HEK293 (cell line): ENCODE measurements at regions not wholly inside any gene's neighbourhood (a gene's known extent, or its start where the extent isn't known, plus 50 kb on each side); places are given as distances from the start of the nearest gene placed in this dataset.
A peak's percentile ranks its signal among the peaks of the same experiment; 100 is the strongest.

ENCODE experiments used
- CTCF ChIA-PET: fragments of 350-600 bp; formaldehyde crosslinking; extraction: SDS; loops from one replicate; lab custom pipeline; 2021; ENCODE audit warnings: antibody characterized with exemption; lab: Yijun Ruan, JAX
- POLR2A ChIA-PET: fragments of 300-600 bp; formaldehyde crosslinking; extraction: SDS; loops from one replicate; lab custom pipeline; 2020; ENCODE audit warnings: antibody characterized with exemption, inconsistent platforms; lab: Yijun Ruan, JAX
- H3K27ac ChIP-seq: fragments of 200-500 bp; sonication (Bioruptor generic); 2 replicates; pipeline ENCODE4 v1.5.1; 2014; ENCODE audit warnings: low read depth, low read length, control low read depth, inconsistent platforms; ENCODE audit errors: extremely low read depth
- H3K36me3 ChIP-seq, 2 experiments: fragments of 200-500 bp in 1 of 2; sonication (Bioruptor generic) in 1 of 2; 1 replicate in 1 of 2; 2 replicates in 1 of 2; pipeline ENCODE4 v1.5.1; 2014 to 2017; ENCODE audit warnings: inconsistent platforms in 2 of 2, low read length in 2 of 2; ENCODE audit not compliant: control insufficient read depth in 2 of 2, insufficient read depth in 1 of 2
- H3K4me1 ChIP-seq: fragments of 200-500 bp; sonication (Bioruptor generic); 2 replicates; pipeline ENCODE4 v1.5.1; 2014; ENCODE audit warnings: mild to moderate bottlenecking, low read length, inconsistent platforms; ENCODE audit not compliant: control insufficient read depth, insufficient read depth
- H3K4me3 ChIP-seq: 2 replicates; pipeline ENCODE4 v1.5.1; 2011; ENCODE audit warnings: low read depth, mild to moderate bottlenecking, control low read depth, low read length, moderate library complexity
- H3K9me3 ChIP-seq: fragments of 200-500 bp; sonication (Bioruptor generic); 2 replicates; pipeline ENCODE4 v1.5.1; 2014; ENCODE audit warnings: low read depth, low read length, inconsistent platforms; ENCODE audit not compliant: control insufficient read depth, insufficient read depth
- BCL11A ChIP-seq: fragments of 450-650 bp; formaldehyde crosslinking; IDR thresholded peaks from 2 replicates; pipeline ENCODE4 v1.5.1; 2016; ENCODE audit warnings: low read depth, missing biosample characterization, missing genetic modification characterization
- SALL2 ChIP-seq: fragments of 450-650 bp; formaldehyde crosslinking; IDR thresholded peaks from 2 replicates; pipeline ENCODE4 v1.5.0; 2017; ENCODE audit warnings: missing biosample characterization, mild to moderate bottlenecking, missing genetic modification characterization, borderline replicate concordance
- YY1 ChIP-seq: fragments of 450-650 bp; formaldehyde crosslinking; IDR thresholded peaks from 2 replicates; pipeline ENCODE4 v1.5.1; 2018; ENCODE audit warnings: missing biosample characterization, missing genetic modification characterization
- ZBTB17 ChIP-seq: fragments of 450-650 bp; formaldehyde crosslinking; IDR thresholded peaks from 2 replicates; pipeline ENCODE4 v1.5.1; 2016; ENCODE audit warnings: missing biosample characterization, missing genetic modification characterization
- ZBTB21 ChIP-seq: fragments of 450-650 bp; formaldehyde crosslinking; IDR thresholded peaks from 2 replicates; pipeline ENCODE4 v1.5.1; 2017; ENCODE audit warnings: missing biosample characterization, missing genetic modification characterization
- ZBTB7A ChIP-seq: fragments of 450-650 bp; formaldehyde crosslinking; IDR thresholded peaks from 2 replicates; pipeline ENCODE4 v1.5.1; 2016; ENCODE audit warnings: low read depth, missing biosample characterization, missing genetic modification characterization
- ZNF132 ChIP-seq: fragments of 450-650 bp; formaldehyde crosslinking; IDR thresholded peaks from 2 replicates; pipeline ENCODE4 v1.5.1; 2017; ENCODE audit warnings: missing biosample characterization, missing genetic modification characterization, borderline replicate concordance
- ZNF169 ChIP-seq: fragments of 450-650 bp; formaldehyde crosslinking; IDR thresholded peaks from 2 replicates; pipeline ENCODE4 v1.5.1; 2016; ENCODE audit warnings: missing biosample characterization, missing genetic modification characterization
- ZNF174 ChIP-seq: fragments of 450-650 bp; formaldehyde crosslinking; IDR thresholded peaks from 2 replicates; pipeline ENCODE4 v1.5.0; 2017; ENCODE audit warnings: missing biosample characterization, mild to moderate bottlenecking, missing genetic modification characterization
- ZNF266 ChIP-seq: fragments of 450-650 bp; formaldehyde crosslinking; IDR thresholded peaks from 2 replicates; pipeline ENCODE4 v1.5.1; 2016; ENCODE audit warnings: missing biosample characterization, missing genetic modification characterization, low read depth
- ZNF514 ChIP-seq: fragments of 450-650 bp; formaldehyde crosslinking; IDR thresholded peaks from 2 replicates; pipeline ENCODE4 v1.5.1; 2016; ENCODE audit warnings: missing biosample characterization, missing genetic modification characterization
- ZNF561 ChIP-seq: fragments of 450-650 bp; IDR thresholded peaks from 2 replicates; pipeline ENCODE4 v1.5.1; 2018; ENCODE audit warnings: missing biosample characterization, missing genetic modification characterization, borderline replicate concordance
- ZNF610 ChIP-seq: fragments of 450-650 bp; formaldehyde crosslinking; IDR thresholded peaks from 2 replicates; pipeline ENCODE4 v1.5.1; 2016; ENCODE audit warnings: missing biosample characterization, missing genetic modification characterization, borderline replicate concordance
- ZNF624 ChIP-seq: fragments of 450-650 bp; formaldehyde crosslinking; IDR thresholded peaks from 2 replicates; pipeline ENCODE4 v1.5.1; 2017; ENCODE audit warnings: missing biosample characterization, missing genetic modification characterization
- ZNF654 ChIP-seq: fragments of 450-650 bp; formaldehyde crosslinking; IDR thresholded peaks from 2 replicates; pipeline ENCODE4 v1.5.1; 2016; ENCODE audit warnings: low read depth, missing biosample characterization, missing genetic modification characterization
- ZNF658 ChIP-seq: fragments of 450-650 bp; formaldehyde crosslinking; IDR thresholded peaks from 2 replicates; pipeline ENCODE4; 2016; ENCODE audit warnings: missing biosample characterization, missing genetic modification characterization
- ZNF664 ChIP-seq: fragments of 450-650 bp; formaldehyde crosslinking; IDR thresholded peaks from 2 replicates; pipeline ENCODE4 v1.5.1; 2016; ENCODE audit warnings: missing biosample characterization, missing genetic modification characterization
- ZNF677 ChIP-seq: fragments of 450-650 bp; IDR thresholded peaks from 2 replicates; pipeline ENCODE4 v1.5.0; 2018; ENCODE audit warnings: missing biosample characterization, mild to moderate bottlenecking, missing genetic modification characterization, moderate library complexity
- ZNF830 ChIP-seq: fragments of 450-650 bp; IDR thresholded peaks from 2 replicates; pipeline ENCODE4 v1.5.0; 2018; ENCODE audit warnings: missing biosample characterization, missing genetic modification characterization, low read depth, mild to moderate bottlenecking, moderate library complexity
- ZNF837 ChIP-seq: fragments of 450-650 bp; formaldehyde crosslinking; IDR thresholded peaks from 2 replicates; pipeline ENCODE4 v1.5.1; 2016; ENCODE audit warnings: missing biosample characterization, missing genetic modification characterization
- ZSCAN23 ChIP-seq: fragments of 450-650 bp; formaldehyde crosslinking; IDR thresholded peaks from 2 replicates; pipeline ENCODE4 v1.5.1; 2016; ENCODE audit warnings: missing biosample characterization, missing genetic modification characterization
- TF ChIP-seq, protein P1 (sequence below): fragments of 450-650 bp; formaldehyde crosslinking; IDR thresholded peaks from 2 replicates; pipeline ENCODE4 v1.5.1; 2017; ENCODE audit warnings: missing biosample characterization, missing genetic modification characterization

GRCh38 chr5:160970605-160971191 is 118.7 kb upstream of the ATP10B start:
- TF ChIP-seq ZNF169 (tag by site-specific recombination) (no peak), ZBTB7A (tag by site-specific recombination) (no peak), ZNF132 (no peak), ZNF658 (no peak), ZNF654 (tag by site-specific recombination) (peak; percentile 28; the same call in 1 of the 2 replicates)
- TF ChIP-seq, protein P1, sequence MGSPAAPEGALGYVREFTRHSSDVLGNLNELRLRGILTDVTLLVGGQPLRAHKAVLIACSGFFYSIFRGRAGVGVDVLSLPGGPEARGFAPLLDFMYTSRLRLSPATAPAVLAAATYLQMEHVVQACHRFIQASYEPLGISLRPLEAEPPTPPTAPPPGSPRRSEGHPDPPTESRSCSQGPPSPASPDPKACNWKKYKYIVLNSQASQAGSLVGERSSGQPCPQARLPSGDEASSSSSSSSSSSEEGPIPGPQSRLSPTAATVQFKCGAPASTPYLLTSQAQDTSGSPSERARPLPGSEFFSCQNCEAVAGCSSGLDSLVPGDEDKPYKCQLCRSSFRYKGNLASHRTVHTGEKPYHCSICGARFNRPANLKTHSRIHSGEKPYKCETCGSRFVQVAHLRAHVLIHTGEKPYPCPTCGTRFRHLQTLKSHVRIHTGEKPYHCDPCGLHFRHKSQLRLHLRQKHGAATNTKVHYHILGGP: no peak
- POLR2A ChIA-PET: no interaction called here
- CTCF ChIA-PET: interaction anchor here (0.6 kb wide), 1 partner anchor 228 kb away, joined by 5 read pairs; no protein-coding TSS in a partner anchor
- no peaks in the 10 kb centered on the region for H3K4me1 ChIP-seq
- H3K9me3 ChIP-seq: no peaks in the 10 kb centered on the region
- no peak overlapping the region for H3K27ac ChIP-seq
- H3K36me3 ChIP-seq: no peaks in the 10 kb centered on the region
- H3K4me3 ChIP-seq: no peak overlapping the region

DNA sequence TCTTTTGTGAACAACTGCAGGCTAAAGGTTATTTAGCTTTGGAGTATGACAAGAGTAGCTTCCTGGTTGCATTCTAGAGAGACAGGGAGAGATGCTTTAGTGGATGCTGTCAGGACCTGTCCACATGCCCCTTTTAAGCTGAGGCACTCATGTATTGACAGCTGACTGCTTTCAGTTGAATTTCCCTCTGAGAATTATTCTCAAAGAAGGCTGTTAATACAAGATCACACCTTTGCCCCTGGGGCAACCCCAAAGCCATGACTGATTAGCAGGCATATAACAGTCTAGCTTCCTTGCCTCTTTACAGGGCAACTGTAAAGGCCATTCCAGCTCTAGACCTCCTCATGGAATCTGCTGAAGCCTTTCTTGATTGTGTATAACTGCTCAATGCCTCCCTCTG is 117.6 kb upstream of the ATP10B start:
- POLR2A ChIA-PET: no interaction called here
- Histone ChIP-seq H3K4me3 (no peak overlapping the region), H3K27ac (no peak overlapping the region)
- TF ChIP-seq ZBTB17 (tag by site-specific recombination) (no peak), ZNF174 (tag by site-specific recombination) (no peak), ZNF266 (tag by site-specific recombination) (no peak), ZNF677 (tag by site-specific recombination) (no peak), ZNF561 (tag by site-specific recombination) (no peak), YY1 (tag by site-specific recombination) (no peak), ZNF664 (tag by site-specific recombination) (no peak), ZNF624 (tag by site-specific recombination) (no peak), ZNF830 (tag by site-specific recombination) (no peak), ZNF514 (tag by site-specific recombination) (no peak), SALL2 (tag by site-specific recombination) (no peak), ZNF837 (tag by site-specific recombination) (no peak)
- TF ChIP-seq, all 188 proteins: peak for 0
- H3K4me1 ChIP-seq: no peaks in the 10 kb centered on the region
- H3K9me3 ChIP-seq: no peaks in the 10 kb centered on the region
- CTCF ChIA-PET: no interaction called here
- H3K36me3 ChIP-seq: no peaks in the 10 kb centered on the region

DNA sequence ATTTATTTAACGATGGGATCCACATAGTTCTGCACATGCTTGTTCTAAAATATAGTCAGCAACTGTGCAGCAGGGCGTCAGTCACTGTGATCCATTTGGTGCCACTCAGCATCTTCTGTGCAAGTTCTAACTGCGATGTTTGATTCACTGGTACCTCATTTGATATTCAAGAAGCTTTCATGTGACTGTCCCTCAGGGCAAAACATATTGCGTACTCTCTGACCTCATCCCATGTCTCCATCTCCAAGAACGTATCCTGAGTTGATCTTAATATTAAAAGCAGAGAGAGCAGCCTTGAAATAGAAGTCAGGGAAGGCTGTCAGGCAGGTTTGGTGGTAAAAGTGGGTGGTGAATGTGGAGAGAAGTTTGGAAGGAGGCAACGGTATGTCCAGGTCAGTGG is 116.5 kb upstream of the ATP10B start:
- Histone ChIP-seq H3K27ac (no peak overlapping the region), H3K9me3 (no peaks in the 10 kb centered on the region), H3K4me1 (no peaks in the 10 kb centered on the region), H3K36me3 (no peaks in the 10 kb centered on the region), H3K4me3 (no peak overlapping the region)
- CTCF ChIA-PET: interaction anchor here (0.7 kb wide), 1 partner anchor 512 kb away, joined by 3 read pairs; no protein-coding TSS in a partner anchor
- POLR2A ChIA-PET: no interaction called here
- TF ChIP-seq ZBTB21 (tag by site-specific recombination): 0 out of 2 replicates have a peak, but pooled peaks have one; percentile 34
- no peak for TF ChIP-seq BCL11A
- TF ChIP-seq ZNF610 (tag by site-specific recombination): no peak
- TF ChIP-seq ZSCAN23 (tag by site-specific recombination): no peak
